Kasumi-1 (cell line): ENCODE measurements at regions not wholly inside any gene's neighbourhood (a gene's known extent, or its start where the extent isn't known, plus 50 kb on each side); places are given as distances from the start of the nearest gene placed in this dataset.

Experiments used
- DNase-seq, 2 experiments: peaks; one replicate each; lab custom pipeline; 2025; lab: John Stamatoyannopoulos, UW

DNA sequence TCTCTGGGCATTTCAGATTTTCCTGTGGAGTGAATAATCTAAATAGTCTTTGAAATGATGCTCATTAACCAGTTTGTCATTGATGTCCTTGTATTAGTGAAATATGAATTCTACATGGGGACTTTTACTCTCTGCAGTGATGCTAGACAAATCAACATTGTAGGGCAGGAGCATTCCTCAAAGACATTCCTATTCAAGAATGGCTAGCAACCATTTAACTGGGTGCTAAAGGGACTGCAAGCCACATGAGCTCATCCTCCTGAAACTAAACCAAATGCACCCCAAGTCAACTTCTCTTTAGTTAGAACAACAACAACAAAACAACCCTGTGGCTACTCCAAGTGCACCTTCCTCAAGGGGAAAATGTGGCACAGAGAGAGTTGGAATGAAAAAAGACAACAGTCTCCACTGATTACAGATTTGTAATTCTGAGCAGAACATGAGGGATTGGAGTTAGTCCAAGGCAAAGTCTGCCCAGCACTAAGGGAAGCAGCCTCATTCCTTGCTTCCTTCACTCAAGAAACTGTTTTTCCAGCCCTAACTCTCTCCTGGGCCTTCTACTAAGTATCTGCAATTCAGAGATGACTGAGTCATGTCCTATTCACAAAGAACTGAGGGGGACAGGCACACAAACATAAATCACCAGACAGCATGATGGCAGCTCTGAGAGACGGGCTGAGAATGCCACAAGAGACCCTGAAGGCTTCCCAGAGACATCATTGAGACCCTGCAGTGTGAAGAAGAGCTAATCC lies 82.0 kb upstream of the WWC1 start:
- DNase-seq: no peak

GRCh38 chr5:168209997-168210396 lies 81.4 kb upstream of the WWC1 start:
- no peak for DNase-seq

DNA sequence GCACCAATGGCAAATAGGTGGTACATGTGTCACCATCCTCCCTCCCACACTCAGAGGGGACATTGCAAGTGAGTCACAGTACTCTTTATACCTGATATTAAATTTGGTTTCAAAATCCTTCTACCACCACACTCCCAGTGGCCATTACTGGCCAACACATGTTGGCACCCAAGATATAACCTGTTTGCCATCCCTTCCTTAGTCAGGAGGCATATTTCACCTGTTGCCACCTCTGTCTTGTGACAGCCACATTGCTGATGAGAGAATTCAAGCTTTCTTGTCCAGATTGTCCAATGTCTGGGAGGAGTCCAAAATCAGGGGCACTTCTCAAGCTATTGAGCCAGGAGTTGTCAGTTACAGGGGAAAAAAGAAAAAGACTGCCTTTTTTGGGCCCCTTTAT lies 80.2 kb upstream of the WWC1 start:
- no peak for DNase-seq

DNA sequence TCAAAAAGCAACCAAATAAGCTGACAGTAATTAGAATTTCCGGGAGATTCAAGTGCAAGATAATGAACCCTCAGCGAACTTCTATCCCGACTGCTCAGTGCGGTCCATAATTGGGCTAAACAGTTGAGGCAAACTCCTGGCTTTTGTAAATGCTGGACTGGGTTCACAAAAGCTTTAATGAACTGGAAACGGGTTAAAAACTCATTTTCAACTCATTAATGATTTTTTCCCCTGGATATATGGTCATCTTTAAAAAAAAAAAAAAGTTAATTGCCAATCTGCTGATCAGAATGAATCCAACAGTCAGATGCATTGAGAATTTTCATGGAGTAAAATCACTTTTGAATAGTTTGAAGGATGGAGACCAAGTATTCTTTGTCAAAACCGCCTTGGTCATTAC lies 79.5 kb upstream of the WWC1 start:
- DNase-seq: no peak

GRCh38 chr5:168214071-168214470 lies 77.4 kb upstream of the WWC1 start:
- no peak for DNase-seq

- DNase-seq: no peak
Observed at GRCh38 chr5:168214886-168215285, 76.6 kb upstream of the WWC1 start.

GRCh38 chr5:168215646-168216045 lies 75.8 kb upstream of the WWC1 start:
- DNase-seq: no peak

DNA sequence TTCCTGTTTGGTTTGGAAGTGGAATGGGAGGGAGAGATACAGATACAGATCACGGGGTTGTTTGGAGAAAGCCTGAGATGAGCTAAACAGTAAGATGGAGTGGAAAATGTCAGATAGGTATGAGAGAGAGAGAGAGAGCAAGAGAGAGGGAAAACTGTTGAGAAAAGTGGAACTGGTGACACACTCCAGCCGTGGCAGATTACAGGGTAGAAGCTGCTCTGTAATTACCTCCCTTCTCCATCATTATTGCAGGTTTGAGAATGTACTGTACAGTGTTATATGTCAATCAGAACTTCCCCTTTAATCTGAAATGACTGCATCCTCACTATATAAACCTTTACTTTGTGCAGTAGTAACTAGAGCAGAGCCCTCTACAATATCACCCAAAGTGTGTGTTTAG lies 74.5 kb upstream of the WWC1 start:
- DNase-seq: no peak

DNA sequence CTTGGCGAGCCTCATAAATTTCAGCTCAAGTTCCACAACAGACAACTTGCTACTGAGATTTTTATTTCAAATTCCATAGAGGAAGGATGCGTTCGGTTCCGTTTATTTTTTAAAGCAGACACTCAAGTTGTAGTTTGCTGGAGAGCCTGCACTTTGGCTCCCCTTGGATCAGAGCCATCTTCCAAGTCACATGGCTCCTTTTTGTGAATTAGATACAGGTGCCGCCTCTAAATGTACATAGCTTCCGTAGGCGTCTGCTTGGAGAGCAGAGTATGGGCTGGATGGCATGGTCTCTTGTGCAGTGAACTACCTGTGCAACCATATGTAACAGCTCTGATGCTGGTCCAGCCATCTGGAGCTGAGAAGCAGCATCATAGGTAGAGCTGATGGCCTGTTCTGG lies 73.9 kb upstream of the WWC1 start:
- no peak for DNase-seq

DNA sequence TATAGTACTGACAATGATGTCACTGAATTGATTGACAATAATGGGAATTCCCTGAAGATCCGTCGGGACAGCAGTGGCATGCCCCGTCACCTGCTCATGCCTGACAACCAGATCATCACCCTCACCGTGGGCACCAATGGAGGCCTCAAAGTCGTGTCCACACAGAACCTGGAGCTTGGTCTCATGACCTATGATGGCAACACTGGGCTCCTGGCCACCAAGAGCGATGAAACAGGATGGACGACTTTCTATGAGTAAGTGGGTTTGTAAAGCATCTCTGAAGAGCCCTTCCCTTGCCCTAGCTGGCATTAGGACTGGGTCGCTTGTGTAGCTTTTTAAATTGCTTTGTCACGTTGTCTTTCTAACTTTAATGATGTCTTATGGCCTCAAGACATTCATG lies 72.7 kb upstream of the WWC1 start:
- no peak for DNase-seq

GRCh38 chr5:168219515-168220410 lies 71.7 kb upstream of the WWC1 start:
- peak; percentile 61 to 78 for DNase-seq

DNA sequence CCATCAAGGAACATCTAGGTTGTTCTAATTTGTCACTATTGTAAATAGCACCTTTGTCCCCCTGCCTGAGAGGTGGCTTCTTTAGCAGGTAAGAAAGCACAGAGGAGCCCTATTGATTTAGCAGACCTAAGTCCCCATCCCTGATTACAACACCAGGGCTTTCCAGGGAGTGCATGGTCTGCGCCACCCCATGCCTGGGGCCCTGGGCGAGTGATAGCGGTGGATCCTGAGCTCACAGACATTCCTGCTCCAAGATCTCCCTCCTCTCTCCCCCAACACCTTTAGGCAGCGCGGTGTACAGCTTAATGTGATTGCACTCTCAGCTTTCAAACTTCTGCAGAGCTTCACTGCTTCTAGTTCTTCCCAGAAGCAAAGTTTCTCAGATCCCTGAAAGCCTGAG lies 67.4 kb upstream of the WWC1 start:
- no peak for DNase-seq

- DNase-seq: no peak
Observed at GRCh38 chr5:168226012-168226411, 65.4 kb upstream of the WWC1 start.

DNA sequence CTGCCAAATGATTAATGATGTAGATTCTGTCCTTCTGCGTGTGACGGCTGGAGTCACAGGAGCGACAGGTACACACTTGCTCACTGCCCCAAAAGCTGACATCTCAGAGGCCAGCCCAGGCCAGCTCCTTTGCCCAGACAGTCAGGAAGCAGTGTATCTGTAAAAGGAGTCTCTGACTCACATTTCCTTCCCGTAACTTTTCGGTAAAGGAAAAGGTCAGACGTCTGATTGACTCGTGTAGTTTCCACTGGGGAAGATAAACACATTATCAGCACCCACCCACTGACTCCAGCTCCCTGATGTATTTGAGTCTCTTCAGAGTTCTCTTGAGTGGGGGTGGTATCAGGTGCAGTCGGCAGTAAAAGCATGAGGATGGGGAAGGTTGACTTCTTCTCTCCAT lies 64.4 kb upstream of the WWC1 start:
- DNase-seq: no peak

DNA sequence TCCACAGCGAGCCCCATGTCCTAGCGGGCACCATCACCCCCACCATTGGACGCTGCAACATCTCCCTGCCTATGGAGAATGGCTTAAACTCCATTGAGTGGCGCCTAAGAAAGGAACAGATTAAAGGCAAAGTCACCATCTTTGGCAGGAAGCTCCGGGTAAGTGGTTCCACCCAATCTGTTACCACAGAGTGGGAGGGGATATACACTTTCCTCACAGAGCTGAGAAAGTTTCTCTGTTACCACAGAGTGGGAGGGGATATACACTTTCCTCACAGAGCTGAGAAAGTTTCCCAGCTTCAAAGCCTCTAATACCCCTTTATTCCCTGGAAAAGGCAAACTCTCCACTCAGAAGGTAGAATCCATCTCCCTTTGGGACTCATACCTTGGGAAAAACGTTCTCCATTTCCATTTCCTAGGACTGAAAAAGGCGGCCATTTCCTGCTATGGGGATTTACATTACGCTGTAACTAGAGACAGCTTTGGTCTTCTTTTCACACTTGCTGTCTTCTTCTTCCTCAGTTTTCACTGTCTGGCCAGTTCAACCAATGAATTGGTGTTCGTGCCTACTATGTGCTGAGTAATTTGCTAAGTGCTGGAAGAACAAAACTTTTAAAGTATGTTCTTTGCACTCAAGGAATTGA lies 63.4 kb upstream of the WWC1 start:
- no peak for DNase-seq

DNA sequence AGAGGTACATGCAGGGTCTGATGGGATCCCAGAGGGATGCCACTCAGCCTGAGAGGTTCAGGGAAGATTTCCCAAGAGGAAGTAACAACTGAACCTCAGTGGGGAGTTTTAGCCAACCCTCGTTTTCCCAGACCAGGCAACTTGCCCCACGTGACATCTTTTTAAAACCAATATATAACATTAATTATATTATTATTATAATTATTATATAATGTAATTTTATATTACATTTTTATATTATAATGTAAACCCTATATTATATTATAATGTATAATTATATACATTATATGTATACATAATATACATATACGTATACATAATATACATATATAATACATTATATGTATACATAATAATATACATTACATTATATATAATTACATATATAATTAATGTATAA lies 62.8 kb upstream of the WWC1 start:
- no peak for DNase-seq

DNA sequence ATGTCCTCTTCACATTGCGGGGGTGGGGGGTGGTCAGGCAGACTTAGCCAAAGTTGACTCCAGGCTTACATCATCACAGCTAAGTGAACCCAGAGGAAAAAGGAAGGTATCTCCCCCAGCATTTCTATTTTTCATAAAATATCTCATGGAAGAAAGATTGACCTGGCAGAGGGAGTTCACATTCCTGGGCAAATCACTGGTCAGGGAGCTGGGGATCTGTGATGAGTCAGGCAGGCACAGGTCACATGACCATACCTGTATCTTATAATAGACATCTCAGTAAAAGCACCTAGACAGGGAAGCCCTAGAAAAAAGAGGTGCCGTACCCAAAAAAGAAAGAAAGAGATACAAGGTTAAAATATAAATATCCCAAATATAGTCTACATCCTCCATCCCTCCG lies 57.3 kb upstream of the WWC1 start:
- no peak for DNase-seq

- no peak for DNase-seq
Observed at GRCh38 chr5:168238463-168238862, 53.0 kb upstream of the WWC1 start.

- no peak for DNase-seq
Observed at GRCh38 chr5:168239325-168239724, 52.1 kb upstream of the WWC1 start.
